ENCODE measurements at regions not wholly inside any gene's neighbourhood (a gene's known extent, or its start where the extent isn't known, plus 50 kb on each side); places are given as distances from the start of the nearest gene placed in this dataset.

GRCh38 chr12:102702447-102703114 lies 214.5 kb downstream of the PAH start:
- Histone ChIP-seq H3K4me3 (no peak overlapping the region), H3K4me1 (replicated peaks in 1 of 2) (no peaks in the 10 kb centered on the region), H3K27ac (no peak overlapping the region)
- in situ Hi-C loops (cut with MboI; ENCODE audit: low pct_unique_long_range_greater_than_20kb in 2 of 9, low sequenced_read_pairs in 9 of 9, unreplicated experiment in 9 of 9): no loop called here
- 20 to 83% (median 50%) methylated on average over 1 to 6 of the region's 6 CpGs for WGBS, 10 experiments
- peak in 2 of 8 experiments; percentile 59 to 61 for ATAC-seq (replicated peaks in 6 of 8)

DNA sequence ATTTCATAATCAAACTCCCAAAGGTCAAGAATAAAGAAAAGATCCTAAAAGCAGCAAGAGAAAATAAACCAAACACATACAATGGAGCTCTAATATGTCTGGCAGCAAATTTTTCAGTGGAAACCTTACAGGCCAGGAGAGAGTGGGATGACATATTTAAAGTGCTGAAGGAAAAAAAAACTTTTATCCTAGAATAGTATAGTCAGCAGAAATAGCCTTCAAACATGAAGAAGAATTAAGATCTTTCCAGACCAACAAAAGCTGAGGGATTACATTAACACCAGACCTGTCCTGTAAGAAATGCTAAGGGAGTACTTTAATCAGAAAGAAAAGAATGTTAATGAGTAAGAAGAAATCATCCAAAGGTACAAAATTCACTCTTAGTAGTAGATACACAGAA lies 215.7 kb upstream of the IGF1 start:
- Histone ChIP-seq H3K4me1 (replicated peaks in 1 of 2) (peaks cover 0 to 3% of the 10 kb centered on the region in 2 donors), H3K27ac (no peak overlapping the region), H3K4me3 (no peak overlapping the region)
- no peak for ATAC-seq (replicated peaks in 6 of 8)
- in situ Hi-C loops (cut with MboI; ENCODE audit: low pct_unique_long_range_greater_than_20kb in 2 of 9, low sequenced_read_pairs in 9 of 9, unreplicated experiment in 9 of 9): no loop called here

DNA sequence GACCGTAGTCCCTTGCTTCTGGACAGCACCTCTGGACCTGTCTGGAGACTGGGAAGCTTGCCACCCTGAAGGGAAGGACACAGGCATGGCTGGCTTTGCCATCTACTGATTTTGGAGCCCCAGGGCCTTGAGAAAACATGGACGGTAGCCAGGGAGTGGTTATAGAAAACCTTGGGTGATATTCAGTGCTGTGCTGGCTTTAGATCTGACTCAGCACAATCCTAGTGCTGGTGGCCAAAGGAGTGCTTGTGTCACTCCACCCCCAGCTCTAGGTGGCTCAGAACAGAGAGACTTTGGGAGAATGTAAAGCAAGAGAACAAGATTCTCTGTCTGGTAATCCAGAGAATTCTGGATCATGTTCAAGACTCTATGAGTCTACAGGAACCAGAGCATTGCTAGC lies 214.5 kb upstream of the IGF1 start:
- WGBS, 10 experiments: 17 to 100% (median 80%) methylated on average over 1 to 2 of the region's 2 CpGs; no CpG with 5 or more reads in 5 of the 10 experiments
- in situ Hi-C loops (cut with MboI; ENCODE audit: low pct_unique_long_range_greater_than_20kb in 2 of 9, low sequenced_read_pairs in 9 of 9, unreplicated experiment in 9 of 9): no loop called here
- peak in 2 of 8 experiments; percentile 72 to 74 for ATAC-seq (replicated peaks in 6 of 8)

GRCh38 chr12:102691773-102692555 lies 211.6 kb upstream of the IGF1 start:
- no peak overlapping the region for H3K27ac ChIP-seq
- WGBS, 10 experiments: 0 to 100% (median 56%) methylated on average over 1 of the region's 1 CpG; no CpG with 5 or more reads in 1 of the 10 experiments
- peaks cover 13 to 15% of the 10 kb centered on the region in 2 donors for H3K4me1 ChIP-seq (replicated peaks in 1 of 2)
- H3K4me3 ChIP-seq: no peak overlapping the region
- in situ Hi-C loops (cut with MboI; ENCODE audit: low pct_unique_long_range_greater_than_20kb in 2 of 9, low sequenced_read_pairs in 9 of 9, unreplicated experiment in 9 of 9): no loop called here
- no peak for ATAC-seq (replicated peaks in 6 of 8)

More for the DNA sequence above, 214.5 kb upstream of the IGF1 start:
- Histone ChIP-seq H3K4me3 (no peak overlapping the region), H3K4me1 (replicated peaks in 1 of 2) (peaks cover 5 to 8% of the 10 kb centered on the region in 2 donors), H3K27ac (no peak overlapping the region)

DNA sequence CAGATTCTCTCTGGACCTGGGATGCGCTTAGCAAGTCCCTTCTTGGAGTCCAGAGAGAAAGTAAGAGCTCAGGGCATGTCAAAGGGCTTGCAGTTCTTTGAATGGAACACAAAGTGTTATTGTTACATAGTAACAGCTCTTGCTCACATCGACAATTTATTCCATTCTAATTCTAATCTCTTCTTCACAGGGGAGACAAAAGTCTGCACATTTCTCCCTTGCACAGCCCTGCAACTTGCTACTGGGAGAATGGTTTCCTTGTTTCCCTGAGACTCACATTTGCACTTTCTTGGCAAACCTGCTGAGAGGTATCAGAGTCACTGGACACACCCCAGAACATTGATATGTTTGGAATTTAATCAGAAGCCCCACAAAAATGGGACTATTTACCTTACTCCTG lies 209.9 kb upstream of the IGF1 start:
- in situ Hi-C loops (cut with MboI; ENCODE audit: low pct_unique_long_range_greater_than_20kb in 2 of 9, low sequenced_read_pairs in 9 of 9, unreplicated experiment in 9 of 9): no loop called here
- peaks cover 13 to 15% of the 10 kb centered on the region in 2 donors for H3K4me1 ChIP-seq (replicated peaks in 1 of 2)
- WGBS, 10 experiments: 0 to 20% methylated on average over 1 of the region's 2 CpGs; no CpG with 5 or more reads in 8 of the 10 experiments
- H3K4me3 ChIP-seq: no peak overlapping the region
- peak in 5 of 8 experiments; percentile 80 to 94 (median 91) for ATAC-seq (replicated peaks in 6 of 8)
- no peak overlapping the region for H3K27ac ChIP-seq

DNA sequence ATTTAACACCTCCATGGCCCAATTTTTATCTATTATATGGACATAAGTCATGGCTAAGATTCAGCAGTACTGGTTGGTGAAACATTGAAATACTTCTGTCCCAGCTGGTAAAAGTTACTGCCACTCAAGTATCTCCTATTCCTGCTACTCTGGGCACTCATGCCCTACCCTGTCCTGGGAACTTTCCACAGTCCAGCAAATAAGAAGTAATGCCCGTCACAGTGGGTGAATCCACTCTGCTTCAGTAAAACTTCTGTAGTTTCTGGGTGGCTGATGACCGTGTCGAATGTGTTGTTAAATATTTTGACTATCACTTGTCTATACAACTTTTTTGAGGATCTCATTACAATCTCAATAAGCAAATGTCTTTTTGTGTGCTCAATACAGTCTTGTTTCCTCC lies 209.3 kb upstream of the IGF1 start:
- ATAC-seq (replicated peaks in 6 of 8): peak in 1 of 8 experiments; percentile 2
- in situ Hi-C loops (cut with MboI; ENCODE audit: low pct_unique_long_range_greater_than_20kb in 2 of 9, low sequenced_read_pairs in 9 of 9, unreplicated experiment in 9 of 9): no loop called here
- Histone ChIP-seq H3K4me1 (replicated peaks in 1 of 2) (peaks cover 13 to 15% of the 10 kb centered on the region in 2 donors), H3K4me3 (no peak overlapping the region), H3K27ac (peak overlapping the region in 1 of 2 donors; percentile 40)
- 0 to 100% (median 80%) methylated on average over 1 to 3 of the region's 3 CpGs; no CpG with 5 or more reads in 1 of the 10 experiments for WGBS, 10 experiments

- ATAC-seq (replicated peaks in 6 of 8): no peak
- peaks cover 13 to 15% of the 10 kb centered on the region in 2 donors for H3K4me1 ChIP-seq (replicated peaks in 1 of 2)
- in situ Hi-C loops (cut with MboI; ENCODE audit: low pct_unique_long_range_greater_than_20kb in 2 of 9, low sequenced_read_pairs in 9 of 9, unreplicated experiment in 9 of 9): no loop called here
- no peak overlapping the region for H3K27ac ChIP-seq
- WGBS, 10 experiments: 43 to 100% (median 71%) methylated on average over 1 of the region's 1 CpG; no CpG with 5 or more reads in 4 of the 10 experiments
- H3K4me3 ChIP-seq: no peak overlapping the region
Measured at GRCh38 chr12:102687523-102687922, 207.2 kb upstream of the IGF1 start.

DNA sequence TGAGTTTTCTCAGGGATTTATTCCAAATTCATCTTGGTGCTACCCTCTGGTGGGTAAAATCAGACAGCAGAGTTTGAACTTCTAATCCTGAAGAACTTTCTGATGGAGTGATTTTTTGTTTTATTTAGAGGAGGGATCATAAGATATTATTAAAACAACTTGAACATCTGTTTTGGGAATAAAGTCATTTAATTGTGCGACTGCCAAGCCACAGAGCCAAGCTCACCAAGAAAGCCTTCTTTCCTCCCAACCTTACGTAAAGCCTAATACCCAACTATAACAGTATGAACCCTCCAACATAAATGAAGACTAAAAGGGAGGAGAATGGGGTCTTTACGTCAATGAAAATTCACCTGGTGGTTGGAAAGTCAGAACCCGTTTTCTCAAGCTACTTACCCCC lies 205.5 kb upstream of the IGF1 start:
- ATAC-seq (replicated peaks in 6 of 8): no peak
- in situ Hi-C loops (cut with MboI; ENCODE audit: low pct_unique_long_range_greater_than_20kb in 2 of 9, low sequenced_read_pairs in 9 of 9, unreplicated experiment in 9 of 9): no loop called here
- WGBS, 10 experiments: 10 to 100% (median 95%) methylated on average over 1 to 4 of the region's 4 CpGs; no CpG with 5 or more reads in 3 of the 10 experiments

GRCh38 chr12:102685172-102685571 lies 204.8 kb upstream of the IGF1 start:
- peak in 1 of 8 experiments; percentile 48 for ATAC-seq (replicated peaks in 6 of 8)
- no peak overlapping the region for H3K4me3 ChIP-seq
- WGBS, 10 experiments: 0 to 100% (median 50%) methylated on average over 2 of the region's 2 CpGs; no CpG with 5 or more reads in 4 of the 10 experiments
- H3K4me1 ChIP-seq (replicated peaks in 1 of 2): peaks cover 6 to 9% of the 10 kb centered on the region in 2 donors
- in situ Hi-C loops (cut with MboI; ENCODE audit: low pct_unique_long_range_greater_than_20kb in 2 of 9, low sequenced_read_pairs in 9 of 9, unreplicated experiment in 9 of 9): no loop called here
- H3K27ac ChIP-seq: no peak overlapping the region

More for the DNA sequence above, 205.5 kb upstream of the IGF1 start:
- Histone ChIP-seq H3K27ac (no peak overlapping the region), H3K4me3 (no peak overlapping the region), H3K4me1 (replicated peaks in 1 of 2) (peaks cover 11 to 13% of the 10 kb centered on the region in 2 donors)

DNA sequence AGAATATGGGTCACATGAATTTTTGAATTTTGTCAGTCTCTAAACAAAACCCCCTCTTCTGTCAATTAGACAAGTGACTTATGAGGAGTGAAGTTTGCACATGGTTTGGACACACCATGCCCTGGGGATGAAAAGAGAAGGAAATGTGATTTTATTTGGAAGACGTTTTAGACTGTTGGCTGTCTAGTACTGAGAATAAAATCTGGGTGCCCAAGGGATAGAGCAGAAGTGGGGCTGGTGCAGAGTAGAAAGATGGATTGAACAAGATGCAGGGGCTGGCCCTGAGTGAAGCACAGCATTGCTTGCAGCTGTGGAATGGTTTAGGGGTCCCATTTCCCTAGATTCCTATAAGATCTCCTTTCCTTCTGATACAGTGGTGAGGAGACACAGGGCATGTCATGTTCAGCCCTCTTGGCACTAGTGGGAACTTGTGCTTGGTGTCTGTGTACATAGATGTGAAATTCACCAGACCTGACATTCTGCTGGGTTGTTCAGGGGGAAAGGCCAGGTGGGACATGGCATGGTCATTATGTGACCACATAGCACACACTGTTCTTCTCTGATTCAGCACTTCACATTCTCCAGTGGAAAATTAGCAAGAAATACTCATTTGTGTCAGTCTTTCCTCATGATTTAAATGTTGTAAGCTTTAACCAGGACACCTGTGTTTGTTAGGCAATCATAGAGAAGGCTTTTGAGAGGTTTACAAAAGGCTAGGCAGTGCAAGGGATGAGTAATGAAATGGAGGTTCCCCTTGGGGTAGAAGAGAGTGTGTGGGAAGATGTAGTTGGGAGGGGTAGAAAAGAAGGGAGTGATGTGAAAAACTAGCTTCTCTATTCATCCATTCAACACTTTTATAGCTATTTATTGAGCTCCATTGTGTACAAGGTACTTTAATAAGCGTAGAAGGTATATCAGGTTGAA lies 202.3 kb upstream of the IGF1 start:
- Histone ChIP-seq H3K27ac (no peak overlapping the region), H3K4me1 (replicated peaks in 1 of 2) (no peaks in the 10 kb centered on the region), H3K4me3 (no peak overlapping the region)
- 0 to 85% (median 80%) methylated on average over 1 to 2 of the region's 2 CpGs; no CpG with 5 or more reads in 1 of the 10 experiments for WGBS, 10 experiments
- in situ Hi-C loops (cut with MboI; ENCODE audit: low pct_unique_long_range_greater_than_20kb in 2 of 9, low sequenced_read_pairs in 9 of 9, unreplicated experiment in 9 of 9): no loop called here
- peak in 2 of 8 experiments; percentile 18 to 19 for ATAC-seq (replicated peaks in 6 of 8)

DNA sequence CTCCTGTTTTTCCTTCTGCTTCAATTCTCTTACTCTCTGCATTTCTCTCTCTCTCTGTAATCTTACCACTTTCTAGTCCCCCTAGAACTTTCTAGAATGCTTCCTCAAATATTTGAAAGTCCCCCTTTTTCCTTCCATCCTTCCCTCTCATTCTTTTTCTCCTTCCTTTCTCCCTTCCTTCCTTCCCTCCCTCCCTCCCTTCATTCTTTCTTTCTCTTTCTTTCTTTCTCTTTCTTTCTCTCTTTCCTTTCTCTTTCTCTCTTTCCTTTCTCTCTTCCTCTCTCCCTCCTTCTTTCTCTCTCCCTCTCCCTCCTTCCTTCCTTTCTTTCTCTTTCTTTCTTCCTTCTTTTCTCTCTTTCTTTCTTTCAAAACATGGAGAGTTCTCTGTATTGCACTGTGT lies 201.4 kb upstream of the IGF1 start:
- in situ Hi-C loops (cut with MboI; ENCODE audit: low pct_unique_long_range_greater_than_20kb in 2 of 9, low sequenced_read_pairs in 9 of 9, unreplicated experiment in 9 of 9): no loop called here
- H3K27ac ChIP-seq: no peak overlapping the region
- ATAC-seq (replicated peaks in 6 of 8): no peak
- no peak overlapping the region for H3K4me3 ChIP-seq
- H3K4me1 ChIP-seq (replicated peaks in 1 of 2): no peaks in the 10 kb centered on the region

DNA sequence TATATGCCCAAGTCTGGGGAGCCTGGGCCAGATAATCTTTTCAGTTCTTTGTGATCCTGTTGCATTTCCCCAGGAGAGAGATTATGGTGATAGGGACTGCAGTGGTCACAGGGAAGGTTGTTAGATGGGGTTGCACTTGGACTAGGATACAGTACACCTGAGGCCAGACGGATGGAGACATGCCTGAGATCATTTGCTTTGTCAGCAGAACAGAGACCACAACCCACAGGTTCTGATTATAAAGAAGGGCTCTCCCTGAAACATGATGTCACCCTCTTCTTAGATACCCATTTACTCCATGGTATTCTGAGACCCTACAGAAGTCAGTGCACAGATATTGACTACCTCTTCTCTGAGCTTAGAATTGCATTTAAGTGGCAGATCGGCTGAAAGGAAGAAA lies 200.9 kb upstream of the IGF1 start:
- in situ Hi-C loops (cut with MboI; ENCODE audit: low pct_unique_long_range_greater_than_20kb in 2 of 9, low sequenced_read_pairs in 9 of 9, unreplicated experiment in 9 of 9): no loop called here
- no peak overlapping the region for H3K4me3 ChIP-seq

DNA sequence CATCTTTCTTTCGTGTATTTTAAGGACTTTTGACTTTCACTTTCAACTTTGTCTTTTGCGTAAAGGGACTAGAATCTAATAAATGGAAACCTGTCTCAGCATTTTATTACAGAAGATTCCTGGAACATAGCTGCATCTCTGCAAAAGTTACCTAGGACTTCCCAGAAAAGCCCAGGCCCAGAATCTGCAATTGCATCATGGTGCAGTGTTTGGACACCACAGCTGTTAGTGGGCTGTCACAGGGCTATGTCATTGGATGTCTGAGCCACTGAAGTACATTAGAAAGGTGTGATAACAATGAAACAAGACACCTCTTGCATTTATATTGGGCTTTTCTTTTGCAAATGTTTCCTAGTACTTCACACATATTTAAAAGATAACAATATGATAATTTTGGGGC lies 199.9 kb upstream of the IGF1 start:
- 14 to 100% (median 60%) methylated on average over 1 to 2 of the region's 2 CpGs; no CpG with 5 or more reads in 3 of the 10 experiments for WGBS, 10 experiments
- no peak overlapping the region for H3K27ac ChIP-seq
- H3K4me1 ChIP-seq (replicated peaks in 1 of 2): no peaks in the 10 kb centered on the region
- in situ Hi-C loops (cut with MboI; ENCODE audit: low pct_unique_long_range_greater_than_20kb in 2 of 9, low sequenced_read_pairs in 9 of 9, unreplicated experiment in 9 of 9): no loop called here
- peak in 2 of 8 experiments; percentile 60 to 78 for ATAC-seq (replicated peaks in 6 of 8)
- no peak overlapping the region for H3K4me3 ChIP-seq

More for the DNA sequence above, 200.9 kb upstream of the IGF1 start:
- H3K4me1 ChIP-seq (replicated peaks in 1 of 2): no peaks in the 10 kb centered on the region
- no peak for ATAC-seq (replicated peaks in 6 of 8)
- H3K27ac ChIP-seq: no peak overlapping the region
- 20 to 100% (median 79%) methylated on average over 1 to 2 of the region's 2 CpGs; no CpG with 5 or more reads in 3 of the 10 experiments for WGBS, 10 experiments
